ENCODE measurements at regions not wholly inside any gene's neighbourhood (a gene's known extent, or its start where the extent isn't known, plus 50 kb on each side); places are given as distances from the start of the nearest gene placed in this dataset.

GRCh38 chr12:45629292-45629691 is 100.2 kb upstream of the ARID2 start:
- TF ChIP-seq POLR2AphosphoS5 (IDR thresholded peaks at IDR 0.05) (no peak), EP300 (IDR thresholded peaks at IDR 0.05) (no peak), POLR2A (IDR thresholded peaks at IDR 0.05) (no peak), CTCF (IDR thresholded peaks at IDR 0.05) (no peak)

Measured in suprapubic skin (tissue), 4 donors.